ENCODE measurements at regions not wholly inside any gene's neighbourhood (a gene's known extent, or its start where the extent isn't known, plus 50 kb on each side); places are given as distances from the start of the nearest gene placed in this dataset.

GRCh38 chr11:129658526-129658867 lies 157.2 kb upstream of the TMEM45B start:
- no peak overlapping the region for H3K27ac ChIP-seq
- DNase-seq (ENCODE audit: low spot score), result no peak
- no peak for TF ChIP-seq CTCF (IDR thresholded peaks at IDR 0.05)
- H3K4me3 ChIP-seq, result no peak overlapping the region

DNA sequence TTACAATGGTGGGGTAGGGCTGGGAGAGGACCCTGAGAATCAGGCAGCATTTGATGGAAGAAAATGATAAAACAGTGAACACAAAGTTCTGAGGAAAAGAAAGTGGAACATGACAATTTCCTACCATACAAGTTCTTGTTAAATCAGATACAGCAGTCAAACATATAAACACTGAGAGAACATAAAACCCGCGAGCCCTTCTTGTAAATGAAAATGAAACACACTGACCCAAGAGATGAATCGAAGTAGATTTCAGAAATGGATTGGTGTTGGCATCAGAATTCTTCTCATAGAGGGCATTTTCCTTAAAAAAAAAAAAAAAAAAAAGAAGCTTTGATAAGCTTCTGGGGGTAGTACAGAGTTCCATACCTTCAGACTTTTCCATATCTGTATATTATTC lies 134.7 kb upstream of the TMEM45B start:
- no peak for TF ChIP-seq CTCF (IDR thresholded peaks at IDR 0.05)
- H3K27ac ChIP-seq, result no peak overlapping the region
- DNase-seq (ENCODE audit: low spot score), result no peak
- no peak overlapping the region for H3K4me3 ChIP-seq

- DNase-seq (ENCODE audit: low spot score), result no peak
- no peak for TF ChIP-seq CTCF (IDR thresholded peaks at IDR 0.05)
- Histone ChIP-seq H3K4me3 (no peak overlapping the region), H3K27ac (no peak overlapping the region)
Observed at GRCh38 chr11:129681344-129682114, 134.1 kb upstream of the TMEM45B start.

DNA sequence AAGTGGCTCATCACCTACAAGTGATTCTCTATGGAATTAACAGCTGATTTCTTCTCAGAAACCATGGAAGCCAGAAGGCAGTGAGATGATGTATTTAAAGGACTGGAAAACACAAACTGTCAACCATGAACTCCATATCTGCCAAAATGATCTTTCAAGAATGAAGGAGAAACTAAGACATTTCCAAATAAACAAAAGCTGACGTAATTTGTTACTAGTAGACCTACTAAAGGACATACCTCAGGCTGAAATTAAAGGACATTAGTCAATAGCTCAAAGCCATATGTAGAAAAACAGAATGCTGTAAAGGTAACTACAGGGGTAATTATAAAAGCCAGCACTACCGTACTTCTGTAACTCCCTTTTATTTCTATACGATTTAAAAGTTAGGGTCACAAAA lies 129.4 kb upstream of the TMEM45B start:
- Histone ChIP-seq H3K4me3 (no peak overlapping the region), H3K27ac (no peak overlapping the region)
- TF ChIP-seq CTCF (IDR thresholded peaks at IDR 0.05), result no peak
- no peak for DNase-seq (ENCODE audit: low spot score)

DNA sequence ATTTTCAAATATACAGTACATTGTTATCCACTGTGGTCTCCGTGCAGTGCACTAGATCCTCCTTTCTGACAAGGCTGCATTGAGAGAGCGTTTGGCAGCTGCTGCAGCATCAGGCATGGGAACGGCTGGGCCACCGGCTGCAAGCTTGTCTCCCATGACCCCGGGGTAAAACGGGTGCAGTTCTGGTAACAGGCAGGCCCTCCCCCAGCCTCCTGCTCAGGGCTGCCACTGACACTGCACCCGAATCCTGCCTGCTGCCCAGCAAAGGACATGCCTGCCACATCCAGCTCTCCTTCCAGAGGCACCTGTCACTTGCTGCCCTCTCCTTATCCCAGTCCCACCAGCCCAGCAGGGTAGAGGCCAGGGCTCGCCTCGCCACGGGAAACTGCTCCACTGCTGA lies 124.5 kb upstream of the TMEM45B start:
- no peak for DNase-seq (ENCODE audit: low spot score)
- no peak overlapping the region for H3K27ac ChIP-seq
- H3K4me3 ChIP-seq, result no peak overlapping the region
- TF ChIP-seq CTCF (IDR thresholded peaks at IDR 0.05), result no peak

GRCh38 chr11:129694538-129694937 lies 121.1 kb upstream of the TMEM45B start:
- no peak for DNase-seq (ENCODE audit: low spot score)
- no peak overlapping the region for H3K27ac ChIP-seq
- TF ChIP-seq CTCF (IDR thresholded peaks at IDR 0.05), result no peak
- no peak overlapping the region for H3K4me3 ChIP-seq

GRCh38 chr11:129694966-129695365 lies 120.7 kb upstream of the TMEM45B start:
- H3K27ac ChIP-seq, result no peak overlapping the region
- no peak for DNase-seq (ENCODE audit: low spot score)

More at GRCh38 chr11:129694966-129695365, 120.7 kb upstream of the TMEM45B start:
- no peak for TF ChIP-seq CTCF (IDR thresholded peaks at IDR 0.05)
- no peak overlapping the region for H3K4me3 ChIP-seq

Data from coronary artery (tissue), 2 donors.